HG03342 (cell line): ENCODE measurements at regions not wholly inside any gene's neighbourhood (a gene's known extent, or its start where the extent isn't known, plus 50 kb on each side); places are given as distances from the start of the nearest gene placed in this dataset.
"Not testable (repeated sequence)": the region's sequence is repeated elsewhere in the genome, so short reads cannot be mapped to it uniquely, and the experiment has no call there.

Experiments used
- ATAC-seq: cut with Tn5 transposase; IDR thresholded peaks from one replicate; pipeline ENCODE4 v1.9.1; 2021; ENCODE audit warnings: mild to moderate bottlenecking, moderate library complexity; ENCODE audit not compliant: unreplicated experiment

DNA sequence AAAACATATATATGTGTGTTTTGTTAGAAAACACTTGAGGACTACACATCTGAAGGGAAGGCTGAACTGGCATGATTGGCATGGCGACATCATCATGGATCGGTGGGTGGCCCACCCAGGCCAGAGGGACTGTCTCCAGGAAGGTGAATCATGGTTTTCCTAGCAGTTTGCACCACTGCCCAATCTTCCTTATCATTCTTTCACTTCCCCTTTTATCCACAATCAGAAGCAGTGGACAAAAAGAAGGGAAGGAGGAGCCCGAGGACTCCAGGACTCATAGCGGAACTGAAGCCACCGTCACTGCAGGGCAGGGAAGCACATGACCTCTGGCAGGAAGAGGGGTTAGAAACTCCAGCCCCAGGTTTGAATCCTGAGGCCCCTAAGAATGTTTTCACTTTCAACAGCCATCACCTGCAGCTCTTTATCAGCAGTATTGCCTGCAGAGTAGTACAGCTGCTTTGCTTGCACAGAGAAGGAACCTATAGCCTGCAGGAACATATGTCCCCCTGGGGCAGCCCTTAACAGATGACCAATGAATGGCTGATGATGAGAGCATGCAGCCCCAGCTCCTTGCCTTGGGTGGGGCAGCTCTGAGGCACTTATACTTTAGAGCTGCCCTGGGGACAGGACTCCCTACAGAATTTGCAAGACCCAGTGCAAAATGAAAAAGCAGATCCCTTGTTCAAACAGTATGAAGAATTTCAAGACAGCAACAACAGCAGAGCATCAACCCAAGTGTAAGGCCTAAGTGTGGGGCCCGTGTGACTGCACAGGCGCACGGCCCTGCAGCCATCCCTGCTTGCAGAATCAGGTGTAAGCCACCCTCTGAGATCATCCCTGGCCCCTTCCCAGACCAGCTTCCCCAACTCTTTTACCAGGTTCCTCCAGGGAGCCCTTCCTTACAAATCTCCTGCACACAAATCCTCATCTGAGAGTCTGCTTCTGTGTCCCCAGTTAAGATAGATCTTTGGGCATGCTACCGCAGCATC, 241.8 kb upstream of the IRF2BP2 start:
- ATAC-seq = no peak

DNA sequence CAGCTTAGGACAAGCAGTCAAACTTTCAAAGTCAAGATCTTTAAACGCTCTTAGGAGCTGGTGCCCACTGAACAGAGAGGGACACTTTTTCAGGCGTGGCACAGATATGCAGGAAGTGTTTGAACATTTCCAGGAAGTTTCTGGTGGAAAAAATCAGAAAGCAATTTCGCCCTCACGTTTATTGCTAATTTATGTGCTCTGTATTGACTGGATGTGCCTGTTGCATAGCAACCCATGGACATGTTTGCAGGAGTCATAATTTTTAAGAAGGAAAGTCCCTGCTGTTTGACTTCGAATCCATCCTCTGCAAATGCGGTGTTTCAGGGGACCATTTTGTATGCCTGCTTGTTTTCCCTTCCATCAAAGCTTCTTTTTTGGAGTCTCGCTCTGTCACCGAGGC, 239.9 kb upstream of the IRF2BP2 start:
- no peak for ATAC-seq

DNA sequence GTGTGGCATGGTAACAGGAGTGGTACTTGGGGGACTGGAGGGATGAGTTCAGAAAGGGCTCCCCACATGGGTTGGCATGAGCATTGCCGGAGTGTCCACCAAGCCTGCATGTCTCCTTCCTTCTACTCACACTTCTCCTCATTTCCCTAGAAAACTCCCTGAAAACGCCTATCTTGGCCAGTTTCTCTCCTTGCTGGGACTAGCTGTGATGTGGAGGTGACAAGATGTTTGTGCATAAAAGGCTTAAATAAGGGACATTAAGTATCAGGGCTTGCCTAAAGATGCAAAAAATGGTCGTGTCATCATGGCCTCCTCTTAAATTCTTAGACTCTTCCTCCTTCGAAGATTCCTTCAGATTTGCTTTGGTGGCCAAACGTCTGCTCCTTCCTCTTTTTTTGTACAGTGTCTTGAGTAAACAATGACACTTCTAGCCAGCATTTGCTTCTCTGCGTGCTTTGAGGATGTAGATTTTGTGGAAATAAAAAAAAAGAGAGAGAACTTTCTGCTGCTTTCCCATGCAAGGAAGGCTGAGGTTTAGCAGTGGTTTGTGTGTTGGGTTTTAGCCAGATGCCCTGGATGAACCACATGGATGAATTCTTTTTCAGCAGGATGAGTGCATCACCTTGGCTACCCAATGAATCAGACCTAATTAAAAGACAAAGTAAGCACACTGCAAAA, 239.1 kb upstream of the IRF2BP2 start:
- no peak for ATAC-seq

DNA sequence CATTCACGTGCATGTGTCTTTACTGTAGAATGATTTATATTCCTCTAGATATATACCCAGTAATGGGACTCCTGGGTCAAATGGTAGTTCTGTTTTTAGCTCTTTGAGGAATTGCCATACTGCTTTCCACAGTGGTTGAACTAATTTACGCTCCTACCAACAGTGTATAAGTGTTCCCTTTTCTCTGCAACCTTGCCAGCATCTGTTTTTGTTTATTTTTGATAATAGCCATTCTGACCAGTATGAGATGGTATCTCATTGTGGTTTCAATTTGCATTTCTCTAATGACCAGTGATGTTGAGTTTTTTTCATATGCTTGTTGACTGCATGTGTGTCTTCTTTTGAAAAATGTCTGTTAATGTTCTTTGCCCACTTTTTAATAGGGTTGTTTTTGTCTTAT, 236.8 kb upstream of the IRF2BP2 start:
- not testable (repeated sequence) for ATAC-seq

DNA sequence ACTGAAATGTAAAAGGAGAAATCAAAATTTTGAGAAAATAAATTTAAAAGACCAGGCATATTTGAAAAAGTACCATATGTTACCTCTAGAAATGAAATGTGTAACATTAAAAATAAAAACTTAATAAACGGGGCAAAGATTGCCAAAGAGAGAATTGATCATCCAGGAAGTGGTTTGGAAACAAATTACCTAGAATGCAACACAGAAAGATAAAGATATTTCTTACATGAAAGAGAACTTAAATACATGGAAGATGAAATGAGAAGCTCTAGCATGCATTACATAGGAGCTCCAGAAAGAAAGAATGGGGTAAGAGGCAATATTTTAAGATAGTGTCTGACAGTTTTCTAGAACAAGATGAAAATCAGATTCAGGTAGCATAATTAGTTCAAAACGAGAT, 235.9 kb upstream of the IRF2BP2 start:
- ATAC-seq = no peak

DNA sequence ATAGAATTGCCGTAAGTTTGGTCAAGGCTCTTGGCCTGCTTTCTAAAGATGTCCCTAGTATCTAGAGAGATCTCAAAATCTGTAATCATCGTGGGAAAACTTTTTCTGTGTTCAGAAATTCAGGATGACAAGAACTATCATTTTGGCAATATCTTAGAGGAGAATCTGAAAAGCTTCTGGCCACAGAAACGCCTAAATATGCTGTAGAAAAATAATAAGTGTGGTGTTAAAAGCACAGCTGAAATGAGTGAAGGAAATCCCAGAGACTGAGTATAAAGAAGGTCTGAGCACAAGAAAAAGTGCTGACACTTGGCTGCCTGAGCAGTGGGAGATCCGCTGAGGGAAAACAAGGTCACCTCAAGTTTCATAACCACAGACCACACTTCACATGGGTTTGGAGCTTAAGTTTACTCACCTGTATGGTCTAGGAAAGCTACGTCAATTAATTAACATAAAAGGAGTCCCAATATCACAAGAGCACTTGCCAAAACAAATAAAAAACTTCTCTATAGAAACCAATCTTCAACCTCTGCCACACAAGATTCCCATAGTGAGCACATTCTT, 235.2 kb upstream of the IRF2BP2 start:
- ATAC-seq = no peak

DNA sequence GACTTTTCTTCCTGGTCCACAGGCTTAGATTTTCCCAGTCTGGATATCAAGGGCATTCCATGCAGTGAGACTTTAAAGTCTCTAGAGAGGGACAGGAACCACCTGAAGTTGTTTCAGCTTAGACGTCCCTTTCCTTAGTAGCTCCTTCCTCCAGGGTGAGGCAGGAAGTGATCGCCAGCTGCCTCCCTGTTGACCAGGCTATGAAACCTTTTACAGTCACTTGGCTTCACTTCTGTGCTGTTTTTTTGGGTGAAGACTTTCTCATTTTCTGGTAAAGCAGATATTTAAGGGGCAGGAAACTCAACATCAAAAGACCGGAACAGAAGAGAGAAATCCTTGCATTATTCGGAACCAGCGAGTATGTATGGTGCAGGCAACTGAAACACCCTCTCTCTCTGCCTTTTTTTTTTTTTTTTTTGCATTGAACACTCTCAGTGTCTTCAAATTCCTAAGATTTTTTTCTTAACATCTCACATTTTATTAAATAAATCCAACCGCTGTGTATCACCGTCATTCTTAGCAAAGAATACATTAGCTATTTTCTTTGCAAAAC, 234.6 kb upstream of the IRF2BP2 start:
- peak; percentile 25 for ATAC-seq

DNA sequence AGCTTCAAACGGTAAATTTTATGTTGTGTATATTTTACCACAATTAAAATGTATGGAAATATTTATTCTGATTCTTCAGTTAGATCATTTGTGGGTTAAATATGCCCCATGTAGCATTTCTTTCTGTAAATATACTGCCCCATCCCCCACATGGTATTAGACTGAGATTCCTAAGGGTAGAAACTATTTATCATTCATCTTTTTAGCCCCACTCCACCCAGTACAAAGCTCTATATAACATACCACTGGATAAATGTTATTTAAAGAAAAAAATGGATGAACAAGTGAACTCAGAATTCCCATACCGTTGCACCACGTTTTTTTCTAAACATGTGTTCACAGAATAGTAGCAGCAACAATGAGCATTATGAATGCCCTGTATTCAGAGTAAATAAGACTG, 234.0 kb upstream of the IRF2BP2 start:
- ATAC-seq = no peak

DNA sequence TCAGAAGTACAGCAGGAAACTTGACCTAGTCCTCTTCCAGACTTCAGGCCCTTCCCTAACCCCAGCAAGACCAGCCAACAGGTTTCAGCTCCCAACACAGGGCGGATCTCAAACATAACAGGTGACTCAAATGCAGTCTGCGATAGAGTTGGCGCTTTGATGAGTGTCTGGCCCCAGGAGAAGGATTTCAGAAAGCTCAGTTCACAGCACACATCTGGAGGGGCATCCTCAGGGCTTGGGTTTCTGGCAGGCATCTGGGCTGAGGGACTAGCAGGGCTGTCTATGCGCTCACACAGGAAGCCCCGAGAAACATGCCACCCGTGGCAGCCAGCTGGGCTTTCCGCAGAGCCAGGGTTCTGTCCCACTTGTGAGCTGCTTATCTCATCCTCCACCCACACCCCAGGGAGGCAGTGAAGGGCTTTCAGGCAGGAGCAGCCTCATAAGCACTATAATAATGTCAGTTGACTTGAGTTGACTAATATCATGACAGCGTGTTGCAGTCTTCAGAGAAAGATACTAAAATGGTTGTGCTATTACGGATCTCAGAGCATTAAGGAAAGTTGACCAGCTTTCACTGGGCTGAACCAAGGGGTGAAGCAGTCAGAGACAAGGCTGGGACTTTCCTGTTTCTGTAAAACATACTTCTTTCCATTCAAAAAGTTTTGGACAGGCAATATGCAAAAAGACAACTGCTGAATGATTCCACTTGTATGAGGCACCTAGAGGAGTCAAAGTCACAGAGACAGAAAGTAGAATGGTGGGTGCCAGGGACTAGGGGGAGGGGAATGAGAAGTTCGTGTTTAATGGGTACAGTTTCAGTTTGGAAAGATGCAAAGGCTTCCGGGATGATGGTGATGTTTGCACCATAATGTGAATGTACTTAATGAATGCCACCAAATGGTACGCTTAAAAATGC, 233.0 kb upstream of the IRF2BP2 start:
- ATAC-seq = peak; percentile 68

DNA sequence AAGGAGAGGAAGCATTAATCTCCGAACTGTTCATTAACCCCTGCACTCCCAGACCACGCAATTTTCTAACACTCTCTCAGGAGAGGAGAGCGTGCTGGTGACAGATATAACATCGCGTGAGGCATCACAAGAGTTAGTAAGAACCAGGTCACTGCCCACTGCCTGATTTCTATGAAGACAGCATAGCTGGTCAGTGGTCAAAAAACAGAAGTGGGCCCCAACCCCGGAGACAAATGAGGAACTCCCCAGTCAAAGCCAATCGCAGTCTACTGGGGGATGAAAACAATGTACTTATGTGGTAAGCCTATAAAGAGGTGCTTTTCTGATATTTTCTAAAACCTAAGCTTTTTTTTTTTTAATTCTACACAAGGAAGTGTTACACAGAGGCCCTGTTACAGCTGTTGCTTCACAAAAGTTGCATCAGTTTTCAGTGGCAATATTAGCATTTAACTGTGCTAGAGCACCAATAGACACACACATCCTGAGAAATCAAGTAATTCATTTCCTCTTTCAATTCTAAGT, 231.8 kb upstream of the IRF2BP2 start:
- ATAC-seq = no peak

DNA sequence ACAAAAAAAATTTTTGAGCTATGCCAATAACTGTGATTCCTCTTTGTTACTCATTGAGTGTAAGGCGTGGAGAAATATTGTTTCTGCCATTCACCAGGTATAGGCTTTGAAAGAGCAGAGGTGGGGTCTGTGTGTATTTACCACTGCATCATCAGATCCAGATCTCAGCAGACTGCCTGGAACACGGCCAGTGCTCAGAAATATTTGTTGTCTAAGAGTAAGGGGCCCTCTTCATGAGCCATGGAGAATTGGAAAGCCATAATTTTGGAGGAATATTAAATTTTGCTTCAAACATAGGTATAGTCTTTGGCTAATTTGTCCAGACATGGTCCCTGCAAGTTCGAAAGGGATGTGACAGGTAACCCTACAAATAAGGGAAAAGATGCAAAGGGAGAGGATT, 231.3 kb upstream of the IRF2BP2 start:
- ATAC-seq = no peak

DNA sequence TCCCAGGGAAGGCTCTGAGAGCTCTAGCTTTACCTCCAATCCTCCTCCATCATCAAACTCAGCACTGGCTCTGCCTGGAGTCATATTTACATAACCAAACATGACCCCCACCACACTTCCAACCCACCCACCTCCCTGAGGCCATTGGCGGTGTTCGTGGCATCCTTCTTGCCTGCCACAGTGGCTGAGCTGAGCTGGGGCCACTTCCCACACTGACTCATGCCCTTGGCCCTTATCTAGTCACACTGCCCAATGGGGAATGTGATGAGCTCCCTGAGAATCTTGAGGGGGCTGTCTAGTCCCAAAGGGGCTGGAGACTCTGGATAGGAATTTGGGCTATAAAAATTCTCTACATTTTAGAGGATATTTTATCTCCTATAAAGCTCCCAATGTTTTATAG, 230.9 kb upstream of the IRF2BP2 start:
- ATAC-seq = no peak

DNA sequence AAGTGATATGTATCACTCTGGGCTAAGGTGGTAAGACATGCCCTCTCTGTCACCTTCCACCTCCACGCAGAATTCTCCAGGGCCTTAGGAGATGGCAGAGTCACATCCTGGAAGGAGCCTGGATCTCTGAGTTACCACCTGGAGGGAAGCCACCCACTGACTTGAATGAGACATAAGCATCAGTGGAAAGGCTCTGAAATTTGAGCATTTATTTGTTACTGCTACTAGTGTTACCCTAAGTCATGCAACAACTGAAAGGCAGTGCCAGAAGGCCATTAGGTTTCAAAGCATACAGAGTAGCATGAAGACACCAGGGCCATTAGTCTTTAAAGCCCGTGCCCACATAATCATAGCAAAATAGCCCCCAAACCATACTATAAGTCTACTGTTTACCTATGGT, 230.3 kb upstream of the IRF2BP2 start:
- ATAC-seq = no peak

DNA sequence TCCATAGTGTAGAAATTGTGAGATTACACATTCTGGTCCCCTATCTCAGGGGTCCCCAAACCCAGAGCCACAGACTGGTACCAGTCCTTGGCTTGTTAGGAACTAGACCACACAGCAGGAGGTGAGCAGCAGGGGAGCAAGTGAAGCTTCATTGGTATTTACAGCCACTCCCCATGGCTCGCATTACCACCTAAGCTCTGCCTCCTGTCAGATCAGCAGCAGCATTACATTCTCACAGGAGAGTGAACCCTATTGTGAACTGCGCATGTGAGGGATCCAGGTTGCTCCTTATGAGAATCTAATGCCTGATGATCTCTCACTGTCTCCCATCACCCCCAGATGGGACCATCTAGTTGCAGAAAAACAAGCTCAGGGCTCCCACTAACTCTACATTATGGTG, 229.7 kb upstream of the IRF2BP2 start:
- ATAC-seq = no peak

DNA sequence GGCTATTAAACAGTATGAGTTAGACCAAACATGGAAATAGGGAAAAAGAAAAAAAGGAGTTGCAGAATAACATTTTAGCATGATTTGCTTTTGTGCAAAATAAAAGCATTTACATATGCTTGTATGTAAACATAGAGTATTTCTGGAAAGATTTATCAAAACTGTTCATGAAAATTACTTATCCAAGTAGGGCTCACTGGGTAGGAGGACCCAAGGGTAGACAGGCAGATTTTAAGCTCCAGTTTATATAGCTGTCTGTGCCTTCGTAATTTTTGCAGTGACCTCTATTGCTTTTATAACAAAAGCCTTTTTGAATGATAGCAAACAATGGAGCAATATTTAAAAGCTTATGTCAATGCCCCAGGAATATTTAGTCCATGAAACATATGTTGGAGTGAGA, 228.8 kb upstream of the IRF2BP2 start:
- no peak for ATAC-seq

DNA sequence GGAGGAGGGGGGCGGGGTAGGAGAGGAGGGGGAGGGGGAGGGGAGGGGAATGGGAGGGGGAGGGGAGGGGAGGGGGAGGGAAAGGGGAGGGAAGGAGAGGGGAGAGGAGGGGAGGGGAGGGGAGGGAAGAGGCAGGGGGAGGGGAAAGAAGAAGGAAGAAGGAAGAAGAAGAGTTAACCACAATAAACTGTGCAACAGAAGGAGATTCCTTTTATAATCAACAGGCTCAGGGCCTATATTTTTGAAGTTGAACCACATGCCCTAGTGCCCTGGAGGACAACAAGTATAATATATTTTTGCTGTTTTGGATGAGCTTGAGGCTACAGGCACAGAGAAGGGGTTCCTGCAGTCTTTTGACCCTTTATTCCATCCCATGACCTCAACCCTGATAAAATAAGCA, 228.2 kb upstream of the IRF2BP2 start:
- ATAC-seq = no peak

DNA sequence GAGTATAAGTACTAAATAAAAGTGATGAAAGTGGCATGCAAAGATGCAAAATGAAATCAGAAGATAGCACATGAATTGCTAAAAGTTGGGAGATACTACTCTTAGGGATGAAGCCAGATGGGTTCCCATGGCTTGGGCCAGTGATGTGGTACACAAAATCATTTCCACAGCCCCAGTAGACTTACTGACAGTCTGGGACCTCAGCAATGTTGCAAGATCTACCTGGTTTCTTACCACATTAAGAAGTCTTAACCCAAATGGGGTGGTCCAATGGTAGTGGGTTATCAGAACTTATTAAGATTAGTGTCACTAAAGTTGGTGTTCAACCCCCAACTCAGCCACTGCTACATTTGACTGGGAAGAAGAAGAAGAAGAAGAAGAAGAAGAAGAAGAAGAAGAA, 227.7 kb upstream of the IRF2BP2 start:
- no peak for ATAC-seq

DNA sequence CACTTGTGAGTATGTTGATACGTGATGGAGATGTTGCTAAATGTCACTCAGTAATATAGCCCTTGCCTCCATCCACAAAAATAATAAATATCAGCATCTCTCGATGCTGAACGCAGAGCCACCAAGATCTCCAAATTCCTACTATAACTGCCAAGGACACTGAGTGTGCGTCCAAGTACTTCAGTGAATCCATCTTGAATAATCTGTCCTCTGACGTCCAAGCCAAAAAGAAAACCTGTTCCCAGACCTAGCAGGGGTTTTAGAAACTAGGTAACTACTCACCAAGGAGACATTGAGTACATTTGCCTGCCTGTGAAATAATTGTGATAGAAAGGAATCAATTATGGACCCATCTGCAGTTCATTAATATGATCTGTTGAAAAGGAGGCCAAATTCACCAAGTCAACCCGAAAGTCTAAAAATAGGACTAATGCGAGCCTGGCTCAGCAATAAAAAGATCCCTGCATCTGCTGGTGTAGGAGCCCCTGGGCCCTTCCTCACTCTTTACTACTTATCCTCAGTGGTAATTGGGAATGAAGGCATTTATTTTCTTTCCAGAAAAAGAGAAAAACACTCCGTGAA, 226.9 kb upstream of the IRF2BP2 start:
- no peak for ATAC-seq

DNA sequence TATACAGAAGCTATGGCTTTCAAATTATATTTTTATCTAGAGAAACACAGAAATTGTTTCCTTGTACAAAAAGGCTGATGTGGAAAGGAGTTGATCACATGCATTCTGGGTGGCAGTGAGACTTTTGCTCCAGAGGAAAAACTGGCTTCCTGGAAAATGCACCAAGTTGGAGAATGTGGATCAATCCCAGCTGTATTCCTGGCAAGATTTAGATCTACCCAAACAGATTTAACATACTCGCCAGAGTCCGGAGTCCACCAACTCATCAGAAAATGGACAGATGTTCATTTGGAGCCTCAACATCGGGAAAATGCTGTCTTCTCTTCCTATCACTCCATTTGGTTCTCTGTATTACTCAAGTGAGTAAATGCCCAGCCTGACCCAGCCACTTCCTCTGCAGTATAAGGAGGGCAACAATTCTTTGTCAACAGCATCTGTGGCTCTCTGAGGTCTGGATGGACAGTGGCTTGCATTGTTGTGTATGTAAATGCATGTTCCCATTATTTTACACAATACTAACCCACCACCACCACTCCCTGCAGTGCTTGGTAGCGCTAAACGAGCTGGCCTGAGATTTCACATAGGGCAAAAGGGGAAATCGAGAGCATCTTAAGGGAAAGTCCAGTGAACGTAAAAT, 226.2 kb upstream of the IRF2BP2 start:
- no peak for ATAC-seq
